ENCODE measurements at regions not wholly inside any gene's neighbourhood (a gene's known extent, or its start where the extent isn't known, plus 50 kb on each side); places are given as distances from the start of the nearest gene placed in this dataset.
A peak's percentile ranks its signal among the peaks of the same experiment; 100 is the strongest.

- no peaks in the 10 kb centered on the region for H3K27me3 ChIP-seq
- H3K4me1 ChIP-seq: peaks cover 0 to 3% (median 0%) of the 10 kb centered on the region in 12 donors
- ATAC-seq: peak in 1 of 4 donors; percentile 65
- no peak overlapping the region for H3K4me3 ChIP-seq
- H3K36me3 ChIP-seq: no peaks in the 10 kb centered on the region
- no peak overlapping the region for H3K27ac ChIP-seq
- DNase-seq: no peak
- TF ChIP-seq CTCF (IDR thresholded peaks at IDR 0.05): no peak
- TF ChIP-seq POLR2A (IDR thresholded peaks at IDR 0.05): no peak
- 44 to 58% (median 50%) methylated on average over 2 of the region's 2 CpGs for WGBS, 4 donors
- H3K9me3 ChIP-seq: no peaks in the 10 kb centered on the region
- intact Hi-C loops (cut with DNase I): no loop called here
Observed at GRCh38 chr2:19525313-19525712, 166.9 kb upstream of the OSR1 start.

GRCh38 chr2:19519045-19519444 lies 160.6 kb upstream of the OSR1 start:
- 88 to 93% (median 91%) methylated on average over 2 of the region's 2 CpGs for WGBS, 4 donors
- H3K4me3 ChIP-seq: no peak overlapping the region
- H3K9me3 ChIP-seq: peaks cover 0 to 17% (median 0%) of the 10 kb centered on the region in 12 donors
- ATAC-seq: no peak
- H3K27me3 ChIP-seq: no peaks in the 10 kb centered on the region
- no peak overlapping the region for H3K27ac ChIP-seq
- no peaks in the 10 kb centered on the region for H3K36me3 ChIP-seq
- no peaks in the 10 kb centered on the region for H3K4me1 ChIP-seq
- intact Hi-C loops (cut with DNase I): no loop called here
- DNase-seq: no peak
- TF ChIP-seq CTCF (IDR thresholded peaks at IDR 0.05): no peak
- TF ChIP-seq POLR2A (IDR thresholded peaks at IDR 0.05): no peak

GRCh38 chr2:19507137-19507536 lies 148.7 kb upstream of the OSR1 start:
- no peak for TF ChIP-seq POLR2A (IDR thresholded peaks at IDR 0.05)
- TF ChIP-seq CTCF (IDR thresholded peaks at IDR 0.05): no peak
- H3K4me1 ChIP-seq: no peaks in the 10 kb centered on the region
- peaks cover 0 to 2% (median 0%) of the 10 kb centered on the region in 12 donors for H3K9me3 ChIP-seq
- 79 to 84% (median 81%) methylated on average over 2 of the region's 2 CpGs for WGBS, 4 donors
- peaks cover 0 to 4% (median 0%) of the 10 kb centered on the region in 9 donors for H3K27me3 ChIP-seq
- H3K27ac ChIP-seq: no peak overlapping the region
- no peak overlapping the region for H3K4me3 ChIP-seq
- no peak for ATAC-seq
- intact Hi-C loops (cut with DNase I): no loop called here
- DNase-seq: no peak
- H3K36me3 ChIP-seq: no peaks in the 10 kb centered on the region

GRCh38 chr2:19505199-19506136 lies 147.0 kb upstream of the OSR1 start:
- ATAC-seq (no peak), DNase-seq (no peak)
- Histone ChIP-seq H3K36me3 (no peaks in the 10 kb centered on the region), H3K27ac (no peak overlapping the region), H3K27me3 (peaks cover 0 to 4% (median 0%) of the 10 kb centered on the region in 9 donors), H3K9me3 (no peaks in the 10 kb centered on the region), H3K4me1 (no peaks in the 10 kb centered on the region), H3K4me3 (no peak overlapping the region)
- TF ChIP-seq CTCF (IDR thresholded peaks at IDR 0.05) (no peak), POLR2A (IDR thresholded peaks at IDR 0.05) (no peak)
- WGBS, 4 donors: 43 to 52% (median 48%) methylated on average over 5 of the region's 5 CpGs
- intact Hi-C loops (cut with DNase I): no loop called here
